ENCODE measurements at regions not wholly inside any gene's neighbourhood (a gene's known extent, or its start where the extent isn't known, plus 50 kb on each side); places are given as distances from the start of the nearest gene placed in this dataset.
A peak's percentile ranks its signal among the peaks of the same experiment; 100 is the strongest.

DNA sequence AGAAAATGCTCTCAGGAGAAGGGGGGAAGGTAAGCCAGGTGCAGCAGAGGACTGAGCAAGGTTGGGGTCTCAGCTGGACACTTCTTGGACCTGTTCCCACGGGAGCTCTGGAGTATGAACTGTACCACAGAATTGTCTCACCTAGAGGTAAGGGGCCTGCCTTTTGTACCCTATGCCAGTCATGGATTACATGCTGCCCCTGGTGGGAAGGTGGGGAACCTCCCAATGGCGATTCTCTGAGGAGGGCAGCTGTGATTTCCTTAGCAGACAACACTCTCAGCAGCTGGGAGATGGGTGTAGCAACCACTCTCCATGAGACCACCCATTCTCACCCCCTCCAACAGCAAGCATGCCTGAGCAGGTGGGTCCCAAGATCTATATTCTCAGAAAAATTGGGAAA, 329.4 kb upstream of the CTNNB1 start:
- Histone ChIP-seq H3K9me3 (no peaks in the 10 kb centered on the region), H3K36me3 (no peaks in the 10 kb centered on the region), H3K27me3 (no peaks in the 10 kb centered on the region), H3K4me1 (peaks cover 0 to 5% of the 10 kb centered on the region in 2 donors), H3K27ac (peak overlapping the region; percentile 52 to 54), H3K4me3 (no peak overlapping the region)
- no peak for DNase-seq (ENCODE audit: low spot score in 2 of 2)
- TF ChIP-seq POLR2AphosphoS5 (IDR thresholded peaks at IDR 0.05) (no peak), POLR2A (IDR thresholded peaks at IDR 0.05) (no peak)
- TF ChIP-seq, protein P1, sequence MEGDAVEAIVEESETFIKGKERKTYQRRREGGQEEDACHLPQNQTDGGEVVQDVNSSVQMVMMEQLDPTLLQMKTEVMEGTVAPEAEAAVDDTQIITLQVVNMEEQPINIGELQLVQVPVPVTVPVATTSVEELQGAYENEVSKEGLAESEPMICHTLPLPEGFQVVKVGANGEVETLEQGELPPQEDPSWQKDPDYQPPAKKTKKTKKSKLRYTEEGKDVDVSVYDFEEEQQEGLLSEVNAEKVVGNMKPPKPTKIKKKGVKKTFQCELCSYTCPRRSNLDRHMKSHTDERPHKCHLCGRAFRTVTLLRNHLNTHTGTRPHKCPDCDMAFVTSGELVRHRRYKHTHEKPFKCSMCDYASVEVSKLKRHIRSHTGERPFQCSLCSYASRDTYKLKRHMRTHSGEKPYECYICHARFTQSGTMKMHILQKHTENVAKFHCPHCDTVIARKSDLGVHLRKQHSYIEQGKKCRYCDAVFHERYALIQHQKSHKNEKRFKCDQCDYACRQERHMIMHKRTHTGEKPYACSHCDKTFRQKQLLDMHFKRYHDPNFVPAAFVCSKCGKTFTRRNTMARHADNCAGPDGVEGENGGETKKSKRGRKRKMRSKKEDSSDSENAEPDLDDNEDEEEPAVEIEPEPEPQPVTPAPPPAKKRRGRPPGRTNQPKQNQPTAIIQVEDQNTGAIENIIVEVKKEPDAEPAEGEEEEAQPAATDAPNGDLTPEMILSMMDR (IDR thresholded peaks at IDR 0.05): no peak
- intact Hi-C loops (cut with DNase I; ENCODE audit: low total_unique reads): no loop called here

DNA sequence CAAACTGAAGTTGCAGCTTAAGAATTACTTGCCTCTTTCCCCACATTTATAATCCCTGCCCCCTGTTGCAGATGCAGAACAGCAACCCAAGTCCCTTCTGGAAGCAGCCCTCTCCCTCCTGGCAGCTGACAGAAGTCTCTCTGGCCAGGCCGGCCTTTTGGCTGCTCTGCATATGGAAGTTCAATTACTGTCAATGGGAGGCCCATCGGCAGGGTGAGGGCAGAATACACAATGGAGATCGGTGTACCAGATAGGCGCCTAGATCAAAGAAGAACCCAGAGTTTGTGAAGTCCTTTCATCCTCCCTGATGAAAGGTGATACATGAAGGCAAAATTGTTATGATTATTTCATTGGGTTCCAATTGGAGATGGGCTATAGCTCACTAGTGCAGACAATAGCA, 327.9 kb upstream of the CTNNB1 start:
- no peaks in the 10 kb centered on the region for H3K9me3 ChIP-seq
- no peaks in the 10 kb centered on the region for H3K27me3 ChIP-seq
- H3K27ac ChIP-seq: no peak overlapping the region
- intact Hi-C loops (cut with DNase I; ENCODE audit: low total_unique reads): no loop called here
- no peak for DNase-seq (ENCODE audit: low spot score in 2 of 2)
- no peak overlapping the region for H3K4me3 ChIP-seq
- H3K36me3 ChIP-seq: no peaks in the 10 kb centered on the region
- TF ChIP-seq, protein P1 (IDR thresholded peaks at IDR 0.05): no peak
- TF ChIP-seq POLR2AphosphoS5 (IDR thresholded peaks at IDR 0.05) (no peak), POLR2A (IDR thresholded peaks at IDR 0.05) (no peak)
- peaks cover 0 to 5% of the 10 kb centered on the region in 2 donors for H3K4me1 ChIP-seq

DNA sequence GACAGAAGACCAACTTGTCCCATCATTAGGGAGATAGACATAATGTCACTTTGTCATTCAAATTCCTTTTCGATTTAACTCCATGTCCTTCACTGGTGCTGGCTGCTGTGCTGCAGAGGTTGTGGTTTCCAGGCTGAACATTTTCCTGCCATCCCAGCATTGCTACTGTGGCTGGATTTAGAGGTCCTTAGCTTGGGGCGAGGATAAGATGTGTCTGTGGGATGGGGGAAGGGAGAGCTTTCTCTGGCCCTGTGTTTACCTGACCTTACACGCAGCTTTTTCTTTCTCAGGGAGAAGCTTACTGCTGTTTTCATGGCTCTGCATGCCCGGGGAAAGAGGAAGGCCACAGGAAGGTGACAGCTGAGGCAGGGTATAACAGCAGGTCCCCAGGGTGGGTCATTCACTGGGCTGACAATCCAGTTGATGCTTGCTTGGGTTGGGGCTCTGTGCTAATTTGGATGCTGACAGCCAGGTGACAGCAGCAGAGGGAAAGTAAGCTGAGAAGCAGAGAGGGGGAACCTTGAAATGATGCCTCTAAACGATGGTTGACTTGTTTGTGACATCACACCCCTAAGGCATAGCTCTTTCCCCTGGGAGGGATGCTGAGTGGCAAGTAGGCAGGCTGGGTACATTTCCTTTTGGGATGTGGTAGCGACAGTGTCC, 326.9 kb upstream of the CTNNB1 start:
- Histone ChIP-seq H3K9me3 (no peaks in the 10 kb centered on the region), H3K4me3 (no peak overlapping the region), H3K27ac (no peak overlapping the region), H3K4me1 (peaks cover 0 to 10% of the 10 kb centered on the region in 2 donors), H3K36me3 (no peaks in the 10 kb centered on the region), H3K27me3 (no peaks in the 10 kb centered on the region)
- TF ChIP-seq, protein P1 (IDR thresholded peaks at IDR 0.05): no peak
- TF ChIP-seq POLR2A (IDR thresholded peaks at IDR 0.05) (no peak), POLR2AphosphoS5 (IDR thresholded peaks at IDR 0.05) (no peak)
- intact Hi-C loops (cut with DNase I; ENCODE audit: low total_unique reads): no loop called here
- DNase-seq (ENCODE audit: low spot score in 2 of 2): no peak

DNA sequence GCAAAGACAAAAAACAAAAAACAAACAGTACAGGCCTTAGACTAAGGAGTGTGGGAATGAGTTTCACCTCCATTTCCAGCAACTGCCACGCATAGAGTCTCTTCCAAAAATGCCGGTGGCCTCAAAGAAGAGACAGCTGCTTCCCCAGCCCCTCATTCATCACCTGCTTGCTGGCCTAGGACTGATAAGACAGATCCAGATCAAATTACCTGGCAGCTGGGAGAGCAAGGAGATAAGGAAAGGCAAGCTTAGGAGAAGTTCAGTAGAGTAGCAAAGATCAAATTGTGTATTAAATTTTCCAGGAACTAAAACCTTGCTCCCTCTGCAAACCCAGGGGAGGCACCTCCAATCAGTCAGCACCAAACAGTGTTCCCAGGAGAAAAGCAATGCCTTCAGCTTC, 325.8 kb upstream of the CTNNB1 start:
- H3K27me3 ChIP-seq: no peaks in the 10 kb centered on the region
- H3K9me3 ChIP-seq: no peaks in the 10 kb centered on the region
- no peak overlapping the region for H3K4me3 ChIP-seq
- intact Hi-C loops (cut with DNase I; ENCODE audit: low total_unique reads): no loop called here
- DNase-seq (ENCODE audit: low spot score in 2 of 2): no peak
- peaks cover 0 to 18% of the 10 kb centered on the region in 2 donors for H3K4me1 ChIP-seq
- TF ChIP-seq, protein P1 (IDR thresholded peaks at IDR 0.05): no peak
- no peak overlapping the region for H3K27ac ChIP-seq
- H3K36me3 ChIP-seq: no peaks in the 10 kb centered on the region

DNA sequence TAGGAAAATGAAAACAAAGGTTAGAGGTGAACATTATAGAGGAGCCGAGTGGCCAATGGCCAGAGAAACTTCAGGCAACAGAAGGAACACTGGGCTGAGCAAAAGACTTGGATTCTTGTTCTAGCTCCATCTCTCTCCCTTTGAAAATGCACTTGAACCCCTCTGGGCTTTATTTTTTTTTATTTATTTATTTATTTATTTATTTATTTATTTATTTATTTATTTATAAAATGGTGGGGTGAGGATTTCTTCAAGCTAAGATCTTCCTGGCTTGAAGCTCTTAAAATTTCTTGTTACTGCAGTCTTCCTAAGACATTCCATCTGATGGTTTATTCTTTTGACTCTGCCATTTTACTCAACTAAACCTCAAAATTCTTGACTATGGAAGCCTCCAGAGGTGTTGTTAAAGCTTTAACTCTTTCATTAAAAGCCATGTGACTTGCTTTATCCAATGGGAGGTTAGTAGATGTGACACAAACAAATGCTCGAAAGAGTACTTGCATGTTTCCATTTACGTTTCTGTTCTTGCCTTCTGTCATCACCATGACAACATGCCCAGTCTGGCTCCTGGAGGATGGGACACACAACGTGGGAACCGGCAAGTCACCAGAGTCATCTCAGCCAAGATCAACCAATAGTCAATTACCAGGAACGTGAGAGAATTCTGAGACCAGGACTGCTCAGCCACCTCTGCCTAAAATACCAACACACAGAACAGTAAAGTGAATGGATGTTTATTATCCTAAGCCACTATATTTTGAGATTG, 325.2 kb upstream of the CTNNB1 start:
- TF ChIP-seq POLR2AphosphoS5 (IDR thresholded peaks at IDR 0.05) (no peak), POLR2A (IDR thresholded peaks at IDR 0.05) (no peak)
- TF ChIP-seq, protein P1 (IDR thresholded peaks at IDR 0.05): no peak
- Histone ChIP-seq H3K27me3 (no peaks in the 10 kb centered on the region), H3K4me1 (peaks cover 3 to 24% of the 10 kb centered on the region in 2 donors), H3K27ac (no peak overlapping the region), H3K4me3 (no peak overlapping the region), H3K36me3 (no peaks in the 10 kb centered on the region), H3K9me3 (no peaks in the 10 kb centered on the region)
- no peak for DNase-seq (ENCODE audit: low spot score in 2 of 2)
- intact Hi-C loops (cut with DNase I; ENCODE audit: low total_unique reads): no loop called here

All from breast epithelium (tissue), 4 donors.